ENCODE measurements at regions not wholly inside any gene's neighbourhood (a gene's known extent, or its start where the extent isn't known, plus 50 kb on each side); places are given as distances from the start of the nearest gene placed in this dataset.

DNA sequence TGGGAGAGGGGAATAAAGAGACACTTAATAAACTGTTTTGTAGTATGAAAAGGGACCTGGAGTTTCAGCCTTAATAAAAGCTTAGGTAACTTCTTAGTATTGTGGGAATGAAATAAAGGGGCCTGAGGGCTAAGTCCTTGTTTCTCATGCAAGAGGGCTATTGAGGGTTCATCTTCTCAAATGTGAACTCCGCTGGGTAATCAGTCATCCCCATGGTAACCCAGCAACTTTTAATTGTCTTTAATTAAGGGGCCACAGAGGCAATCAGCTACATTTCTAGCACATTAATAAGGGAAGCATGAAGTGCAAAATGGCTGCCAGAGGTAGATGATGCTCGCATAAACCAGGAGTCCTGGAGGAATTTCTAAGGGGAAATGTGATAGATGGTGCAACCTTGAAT is 1784.2 kb upstream of the CELF4 start:
- POLR2A ChIA-PET, result no interaction called here

DNA sequence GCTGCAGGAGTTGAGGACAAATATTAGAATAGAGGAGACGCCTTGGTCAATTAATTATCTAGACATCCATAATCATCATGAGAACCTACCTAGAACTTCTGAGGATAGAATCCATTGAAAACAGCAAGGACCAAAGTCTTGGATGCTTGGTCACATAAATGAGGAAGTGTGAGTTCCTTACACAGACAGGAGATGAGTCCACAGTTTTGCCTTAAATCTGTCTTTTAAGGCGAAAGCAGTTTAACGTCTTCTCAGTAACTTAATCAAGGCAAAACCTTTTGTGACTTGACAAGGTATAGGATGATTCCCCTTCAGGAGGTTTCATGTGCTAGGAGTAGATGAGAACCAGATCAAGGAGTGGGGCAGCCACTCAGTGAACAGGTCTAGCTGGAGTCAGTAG is 1783.2 kb upstream of the CELF4 start:
- H3K4me2 ChIP-seq (ENCODE audit: low read length), result no peak overlapping the region
- no peak for TF ChIP-seq EZH2phosphoT487 (IDR thresholded peaks at IDR 0.05; ENCODE audit: borderline replicate concordance, low read depth, low read length)
- TF ChIP-seq, protein P1, sequence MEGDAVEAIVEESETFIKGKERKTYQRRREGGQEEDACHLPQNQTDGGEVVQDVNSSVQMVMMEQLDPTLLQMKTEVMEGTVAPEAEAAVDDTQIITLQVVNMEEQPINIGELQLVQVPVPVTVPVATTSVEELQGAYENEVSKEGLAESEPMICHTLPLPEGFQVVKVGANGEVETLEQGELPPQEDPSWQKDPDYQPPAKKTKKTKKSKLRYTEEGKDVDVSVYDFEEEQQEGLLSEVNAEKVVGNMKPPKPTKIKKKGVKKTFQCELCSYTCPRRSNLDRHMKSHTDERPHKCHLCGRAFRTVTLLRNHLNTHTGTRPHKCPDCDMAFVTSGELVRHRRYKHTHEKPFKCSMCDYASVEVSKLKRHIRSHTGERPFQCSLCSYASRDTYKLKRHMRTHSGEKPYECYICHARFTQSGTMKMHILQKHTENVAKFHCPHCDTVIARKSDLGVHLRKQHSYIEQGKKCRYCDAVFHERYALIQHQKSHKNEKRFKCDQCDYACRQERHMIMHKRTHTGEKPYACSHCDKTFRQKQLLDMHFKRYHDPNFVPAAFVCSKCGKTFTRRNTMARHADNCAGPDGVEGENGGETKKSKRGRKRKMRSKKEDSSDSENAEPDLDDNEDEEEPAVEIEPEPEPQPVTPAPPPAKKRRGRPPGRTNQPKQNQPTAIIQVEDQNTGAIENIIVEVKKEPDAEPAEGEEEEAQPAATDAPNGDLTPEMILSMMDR (conservative IDR thresholded peaks at IDR 0.05; ENCODE audit: low read length), result no peak
- intact Hi-C loops (cut with micrococcal nuclease; ENCODE audit: unreplicated experiment), result no loop called here
- H3K9me2 ChIP-seq (ENCODE audit: insufficient read depth, low read length), result no peaks in the 10 kb centered on the region
- no TSS peak for BruUV-seq (replicated peaks)
- CTCF ChIA-PET (ENCODE audit: unreplicated experiment), result no interaction called here
- H3K27ac ChIP-seq (ENCODE audit: low read depth, low read length, poor library complexity, severe bottlenecking), result no peak overlapping the region
- no peak for DNase-seq (ENCODE audit: low spot score)
- H3K4me1 ChIP-seq (ENCODE audit: insufficient read depth, low read length, poor library complexity, severe bottlenecking), result no peaks in the 10 kb centered on the region
- no peak overlapping the region for H3K4me3 ChIP-seq (ENCODE audit: low read depth, low read length, poor library complexity, severe bottlenecking)
- H3K9me3 ChIP-seq (ENCODE audit: low read length), result no peaks in the 10 kb centered on the region
- no peaks in the 10 kb centered on the region for H3K79me2 ChIP-seq (ENCODE audit: insufficient read depth, low read depth, low read length)
- H4K20me1 ChIP-seq (ENCODE audit: insufficient read depth, low read length), result no peaks in the 10 kb centered on the region
- no peak overlapping the region for H2AFZ ChIP-seq (ENCODE audit: low read length)
- POLR2A ChIA-PET, result no interaction called here
- no peaks in the 10 kb centered on the region for H3K36me3 ChIP-seq (ENCODE audit: insufficient read depth, low read length)

More for the DNA sequence above, 1784.2 kb upstream of the CELF4 start:
- Histone ChIP-seq H3K4me2 (ENCODE audit: low read length) (no peak overlapping the region), H4K20me1 (ENCODE audit: insufficient read depth, low read length) (no peaks in the 10 kb centered on the region), H3K27ac (ENCODE audit: low read depth, low read length, poor library complexity, severe bottlenecking) (no peak overlapping the region), H3K4me1 (ENCODE audit: insufficient read depth, low read length, poor library complexity, severe bottlenecking) (no peaks in the 10 kb centered on the region), H3K9me3 (ENCODE audit: low read length) (no peaks in the 10 kb centered on the region), H3K9me2 (ENCODE audit: insufficient read depth, low read length) (no peaks in the 10 kb centered on the region), H3K79me2 (ENCODE audit: insufficient read depth, low read depth, low read length) (no peaks in the 10 kb centered on the region), H3K4me3 (ENCODE audit: low read depth, low read length, poor library complexity, severe bottlenecking) (no peak overlapping the region), H2AFZ (ENCODE audit: low read length) (no peak overlapping the region), H3K36me3 (ENCODE audit: insufficient read depth, low read length) (no peaks in the 10 kb centered on the region)
- CTCF ChIA-PET (ENCODE audit: unreplicated experiment), result no interaction called here
- DNase-seq (ENCODE audit: low spot score), result no peak
- BruUV-seq (replicated peaks), result no TSS peak
- intact Hi-C loops (cut with micrococcal nuclease; ENCODE audit: unreplicated experiment), result no loop called here
- TF ChIP-seq, protein P1 (conservative IDR thresholded peaks at IDR 0.05; ENCODE audit: low read length), result no peak
- TF ChIP-seq EZH2phosphoT487 (IDR thresholded peaks at IDR 0.05; ENCODE audit: borderline replicate concordance, low read depth, low read length), result no peak

DNA sequence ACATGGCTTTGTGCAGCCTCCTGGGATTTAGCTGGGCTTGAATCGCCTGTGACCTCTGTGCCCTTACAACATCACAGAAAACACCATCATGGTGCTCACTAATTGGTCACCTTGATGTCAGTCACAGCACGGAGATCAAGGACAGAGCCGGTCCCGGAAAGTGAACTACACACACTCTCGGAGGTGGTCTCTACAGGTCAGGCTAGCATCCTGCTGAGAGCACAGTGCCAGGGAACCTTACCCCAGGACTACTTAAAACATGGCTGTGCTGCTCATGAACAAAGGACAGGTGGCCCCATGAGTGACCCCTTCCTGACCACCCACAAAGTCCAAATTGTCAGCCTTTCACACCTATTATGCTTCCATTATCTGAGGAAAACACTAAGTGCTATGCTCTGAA is 1782.1 kb upstream of the CELF4 start:
- Histone ChIP-seq H3K27ac (ENCODE audit: low read depth, low read length, poor library complexity, severe bottlenecking) (no peak overlapping the region), H3K4me1 (ENCODE audit: insufficient read depth, low read length, poor library complexity, severe bottlenecking) (no peaks in the 10 kb centered on the region), H2AFZ (ENCODE audit: low read length) (no peak overlapping the region), H3K36me3 (ENCODE audit: insufficient read depth, low read length) (no peaks in the 10 kb centered on the region), H4K20me1 (ENCODE audit: insufficient read depth, low read length) (no peaks in the 10 kb centered on the region), H3K4me2 (ENCODE audit: low read length) (no peak overlapping the region), H3K79me2 (ENCODE audit: insufficient read depth, low read depth, low read length) (no peaks in the 10 kb centered on the region), H3K9me3 (ENCODE audit: low read length) (no peaks in the 10 kb centered on the region), H3K9me2 (ENCODE audit: insufficient read depth, low read length) (no peaks in the 10 kb centered on the region), H3K4me3 (ENCODE audit: low read depth, low read length, poor library complexity, severe bottlenecking) (no peak overlapping the region)
- no peak for DNase-seq (ENCODE audit: low spot score)
- no TSS peak for BruUV-seq (replicated peaks)
- intact Hi-C loops (cut with micrococcal nuclease; ENCODE audit: unreplicated experiment), result no loop called here
- TF ChIP-seq, protein P1 (conservative IDR thresholded peaks at IDR 0.05; ENCODE audit: low read length), result no peak
- TF ChIP-seq EZH2phosphoT487 (IDR thresholded peaks at IDR 0.05; ENCODE audit: borderline replicate concordance, low read depth, low read length), result no peak
- CTCF ChIA-PET (ENCODE audit: unreplicated experiment), result no interaction called here
- POLR2A ChIA-PET, result no interaction called here
